Stomach (tissue), 4 donors: ENCODE measurements at regions not wholly inside any gene's neighbourhood (a gene's known extent, or its start where the extent isn't known, plus 50 kb on each side); places are given as distances from the start of the nearest gene placed in this dataset.

ENCODE experiments used
- EP300 ChIP-seq: sonication (generic); formaldehyde crosslinking; IDR thresholded peaks from one replicate; pipeline ENCODE4 v1.6.1; 2017; ENCODE audit warnings: antibody characterized with exemption
- POLR2A ChIP-seq, 4 donors: fragments of 450-650 bp; IDR thresholded peaks; one replicate each; pipeline ENCODE4 v1.6.1; 2016; ENCODE audit warnings: antibody characterized with exemption in 4 of 4, control low read depth in 2 of 4, mild to moderate bottlenecking in 1 of 4, moderate library complexity in 1 of 4
- TF ChIP-seq, protein P1 (sequence below), 7 experiments: fragments of 450-650 bp in 4 of 7; fragments of 200-600 bp in 3 of 7; sonication (generic) in 3 of 7; IDR thresholded peaks; one replicate each; pipeline ENCODE4 v1.5.1; 2016 to 2019; ENCODE audit warnings: antibody characterized with exemption in 7 of 7, control low read depth in 2 of 7, mild to moderate bottlenecking in 1 of 7

DNA sequence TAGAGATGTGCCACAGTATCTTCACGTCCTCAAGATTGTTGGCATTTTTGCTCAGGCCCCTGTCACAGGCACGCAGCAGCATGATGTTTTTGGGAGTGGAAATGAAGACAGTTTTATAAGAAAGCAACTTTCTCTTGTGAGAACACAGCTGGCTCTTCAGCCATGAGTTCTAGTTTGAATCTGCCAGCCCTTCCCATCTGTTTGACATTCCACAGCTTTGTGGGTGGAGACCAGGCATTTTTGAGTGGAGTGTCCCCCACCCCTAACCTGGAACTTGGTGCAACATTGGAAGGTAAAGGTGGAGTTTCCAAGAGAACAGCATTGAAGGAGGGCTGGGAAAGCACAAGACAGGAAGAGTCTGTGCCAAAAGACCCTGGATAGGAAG is 253.1 kb upstream of the IGFBP3 start:
- TF ChIP-seq, protein P1, sequence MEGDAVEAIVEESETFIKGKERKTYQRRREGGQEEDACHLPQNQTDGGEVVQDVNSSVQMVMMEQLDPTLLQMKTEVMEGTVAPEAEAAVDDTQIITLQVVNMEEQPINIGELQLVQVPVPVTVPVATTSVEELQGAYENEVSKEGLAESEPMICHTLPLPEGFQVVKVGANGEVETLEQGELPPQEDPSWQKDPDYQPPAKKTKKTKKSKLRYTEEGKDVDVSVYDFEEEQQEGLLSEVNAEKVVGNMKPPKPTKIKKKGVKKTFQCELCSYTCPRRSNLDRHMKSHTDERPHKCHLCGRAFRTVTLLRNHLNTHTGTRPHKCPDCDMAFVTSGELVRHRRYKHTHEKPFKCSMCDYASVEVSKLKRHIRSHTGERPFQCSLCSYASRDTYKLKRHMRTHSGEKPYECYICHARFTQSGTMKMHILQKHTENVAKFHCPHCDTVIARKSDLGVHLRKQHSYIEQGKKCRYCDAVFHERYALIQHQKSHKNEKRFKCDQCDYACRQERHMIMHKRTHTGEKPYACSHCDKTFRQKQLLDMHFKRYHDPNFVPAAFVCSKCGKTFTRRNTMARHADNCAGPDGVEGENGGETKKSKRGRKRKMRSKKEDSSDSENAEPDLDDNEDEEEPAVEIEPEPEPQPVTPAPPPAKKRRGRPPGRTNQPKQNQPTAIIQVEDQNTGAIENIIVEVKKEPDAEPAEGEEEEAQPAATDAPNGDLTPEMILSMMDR (IDR thresholded peaks at IDR 0.05), result no peak
- TF ChIP-seq EP300, result no peak
- no peak for TF ChIP-seq POLR2A (IDR thresholded peaks at IDR 0.05)
